GM23338 (cell line): ENCODE measurements at regions not wholly inside any gene's neighbourhood (a gene's known extent, or its start where the extent isn't known, plus 50 kb on each side); places are given as distances from the start of the nearest gene placed in this dataset.

Experiments
- CREB1 ChIP-seq: fragments of 250-450 bp; sonication (Bioruptor Pico); IDR thresholded peaks from 2 replicates; pipeline ENCODE4 v1.5.0; 2020; ENCODE audit warnings: low read depth, mild to moderate bottlenecking, moderate library complexity
- EZH2 ChIP-seq: fragments of 200-600 bp; sonication (generic); IDR thresholded peaks from one replicate; pipeline ENCODE4 v1.8.0; 2017; ENCODE audit warnings: antibody characterized with exemption, mild to moderate bottlenecking, low read depth; ENCODE audit not compliant: unreplicated experiment
- JUNB ChIP-seq: IDR thresholded peaks from one replicate; pipeline ENCODE4 v1.6.1; 2016; ENCODE audit warnings: antibody characterized with exemption; ENCODE audit not compliant: unreplicated experiment
- NANOG ChIP-seq: IDR thresholded peaks from 2 replicates; pipeline ENCODE4 v1.6.1; 2016; ENCODE audit warnings: antibody characterized with exemption, borderline replicate concordance
- POLR2AphosphoS5 ChIP-seq: IDR thresholded peaks from 2 replicates; pipeline ENCODE4 v1.6.1; 2016; ENCODE audit warnings: antibody characterized with exemption, low read depth
- STAT1 ChIP-seq: IDR thresholded peaks from one replicate; pipeline ENCODE4 v1.6.1; 2016; ENCODE audit warnings: antibody characterized with exemption; ENCODE audit not compliant: unreplicated experiment
- TF ChIP-seq, protein P1 (sequence below), 2 experiments: fragments of 200-600 bp in 1 of 2; sonication (generic) in 1 of 2; conservative IDR thresholded peaks; 2 replicates each; pipeline versions ENCODE4 v1.5.1 to v1.6.1; 2016 to 2017; ENCODE audit warnings: antibody characterized with exemption in 2 of 2, low read depth in 2 of 2, mild to moderate bottlenecking in 2 of 2, moderate library complexity in 1 of 2

DNA sequence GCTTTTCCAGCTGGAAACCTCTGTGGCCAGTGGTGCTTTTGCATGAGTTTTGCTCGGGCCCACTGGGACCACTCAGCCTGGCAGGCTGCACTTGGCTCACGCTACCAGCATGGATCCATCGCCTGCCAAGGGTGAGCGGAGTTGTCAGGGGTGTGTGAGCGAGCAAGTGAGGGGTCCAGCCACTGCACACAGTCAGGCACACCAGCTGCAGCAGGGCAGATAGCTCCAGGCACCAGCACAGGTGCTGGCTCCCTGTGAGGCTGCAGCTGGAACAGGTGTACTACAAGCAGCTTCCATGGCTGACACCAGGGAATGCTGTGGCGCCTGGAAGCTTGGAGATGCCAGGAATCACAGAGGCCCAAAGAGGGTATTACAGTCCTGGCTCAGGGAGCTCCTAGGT, 391.2 kb upstream of the SGCD start:
- TF ChIP-seq, protein P1, sequence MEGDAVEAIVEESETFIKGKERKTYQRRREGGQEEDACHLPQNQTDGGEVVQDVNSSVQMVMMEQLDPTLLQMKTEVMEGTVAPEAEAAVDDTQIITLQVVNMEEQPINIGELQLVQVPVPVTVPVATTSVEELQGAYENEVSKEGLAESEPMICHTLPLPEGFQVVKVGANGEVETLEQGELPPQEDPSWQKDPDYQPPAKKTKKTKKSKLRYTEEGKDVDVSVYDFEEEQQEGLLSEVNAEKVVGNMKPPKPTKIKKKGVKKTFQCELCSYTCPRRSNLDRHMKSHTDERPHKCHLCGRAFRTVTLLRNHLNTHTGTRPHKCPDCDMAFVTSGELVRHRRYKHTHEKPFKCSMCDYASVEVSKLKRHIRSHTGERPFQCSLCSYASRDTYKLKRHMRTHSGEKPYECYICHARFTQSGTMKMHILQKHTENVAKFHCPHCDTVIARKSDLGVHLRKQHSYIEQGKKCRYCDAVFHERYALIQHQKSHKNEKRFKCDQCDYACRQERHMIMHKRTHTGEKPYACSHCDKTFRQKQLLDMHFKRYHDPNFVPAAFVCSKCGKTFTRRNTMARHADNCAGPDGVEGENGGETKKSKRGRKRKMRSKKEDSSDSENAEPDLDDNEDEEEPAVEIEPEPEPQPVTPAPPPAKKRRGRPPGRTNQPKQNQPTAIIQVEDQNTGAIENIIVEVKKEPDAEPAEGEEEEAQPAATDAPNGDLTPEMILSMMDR (conservative IDR thresholded peaks at IDR 0.05; ENCODE audit: low read depth in 2 of 2), result no peak
- TF ChIP-seq NANOG (no peak), EZH2 (no peak), JUNB (no peak), POLR2AphosphoS5 (no peak), STAT1 (no peak), CREB1 (CRISPR knock-in tag) (no peak)
